ENCODE measurements at regions not wholly inside any gene's neighbourhood (a gene's known extent, or its start where the extent isn't known, plus 50 kb on each side); places are given as distances from the start of the nearest gene placed in this dataset.

- DNase-seq (ENCODE audit: extremely low read depth, low read depth): no peak
- no peak for TF ChIP-seq CTCF (IDR thresholded peaks at IDR 0.05; ENCODE audit: low read depth, low read length, missing control alignments)
Observed at GRCh38 chr2:67717692-67718091, 320.6 kb downstream of the ETAA1 start.

GRCh38 chr2:67719351-67719750, 322.2 kb downstream of the ETAA1 start:
- H3K4me3 ChIP-seq (replicated peaks; ENCODE audit: low read depth, low read length): no peak overlapping the region
- TF ChIP-seq CTCF (IDR thresholded peaks at IDR 0.05; ENCODE audit: low read depth, low read length, missing control alignments): no peak
- no peak for DNase-seq (ENCODE audit: extremely low read depth, low read depth)

More at GRCh38 chr2:67717692-67718091, 320.6 kb downstream of the ETAA1 start:
- H3K4me3 ChIP-seq (replicated peaks; ENCODE audit: low read depth, low read length): no peak overlapping the region

- TF ChIP-seq CTCF (IDR thresholded peaks at IDR 0.05; ENCODE audit: low read depth, low read length, missing control alignments): no peak
- DNase-seq (ENCODE audit: extremely low read depth, low read depth): no peak
- H3K4me3 ChIP-seq (replicated peaks; ENCODE audit: low read depth, low read length): no peak overlapping the region
Observed at GRCh38 chr2:67721516-67721915, 324.4 kb downstream of the ETAA1 start.

GRCh38 chr2:67724261-67724660, 327.1 kb downstream of the ETAA1 start:
- H3K4me3 ChIP-seq (replicated peaks; ENCODE audit: low read depth, low read length): no peak overlapping the region
- no peak for DNase-seq (ENCODE audit: extremely low read depth, low read depth)
- TF ChIP-seq CTCF (IDR thresholded peaks at IDR 0.05; ENCODE audit: low read depth, low read length, missing control alignments): no peak

GRCh38 chr2:67725731-67726130, 328.6 kb downstream of the ETAA1 start:
- no peak for TF ChIP-seq CTCF (IDR thresholded peaks at IDR 0.05; ENCODE audit: low read depth, low read length, missing control alignments)
- no peak for DNase-seq (ENCODE audit: extremely low read depth, low read depth)
- no peak overlapping the region for H3K4me3 ChIP-seq (replicated peaks; ENCODE audit: low read depth, low read length)

GRCh38 chr2:67726416-67726815, 329.3 kb downstream of the ETAA1 start:
- DNase-seq (ENCODE audit: extremely low read depth, low read depth): no peak
- no peak overlapping the region for H3K4me3 ChIP-seq (replicated peaks; ENCODE audit: low read depth, low read length)
- no peak for TF ChIP-seq CTCF (IDR thresholded peaks at IDR 0.05; ENCODE audit: low read depth, low read length, missing control alignments)

GRCh38 chr2:67727131-67727530, 330.0 kb downstream of the ETAA1 start:
- no peak for DNase-seq (ENCODE audit: extremely low read depth, low read depth)
- no peak for TF ChIP-seq CTCF (IDR thresholded peaks at IDR 0.05; ENCODE audit: low read depth, low read length, missing control alignments)
- H3K4me3 ChIP-seq (replicated peaks; ENCODE audit: low read depth, low read length): no peak overlapping the region

Data from HFF-Myc (cell line).